ENCODE measurements at regions not wholly inside any gene's neighbourhood (a gene's known extent, or its start where the extent isn't known, plus 50 kb on each side); places are given as distances from the start of the nearest gene placed in this dataset.

DNA sequence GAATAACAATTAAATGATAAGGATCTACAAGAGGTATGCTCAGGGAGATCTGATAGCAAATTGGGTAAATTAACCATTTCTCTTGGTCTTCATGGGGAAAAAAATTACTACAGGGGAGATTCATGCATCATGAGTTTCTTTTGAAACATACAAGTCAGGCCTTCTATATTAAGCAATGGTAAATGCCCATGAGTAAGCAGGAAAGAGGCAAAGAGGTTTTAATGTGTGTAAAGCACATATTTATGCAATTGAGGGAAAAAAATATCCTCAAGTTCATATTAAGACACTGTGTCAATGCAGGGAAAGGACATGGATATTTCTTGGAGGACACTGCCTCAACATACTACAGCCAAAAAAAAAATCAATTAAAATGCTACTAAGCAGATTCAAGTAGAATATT lies 73.4 kb upstream of the NR4A3 start:
- TF ChIP-seq, protein P1, sequence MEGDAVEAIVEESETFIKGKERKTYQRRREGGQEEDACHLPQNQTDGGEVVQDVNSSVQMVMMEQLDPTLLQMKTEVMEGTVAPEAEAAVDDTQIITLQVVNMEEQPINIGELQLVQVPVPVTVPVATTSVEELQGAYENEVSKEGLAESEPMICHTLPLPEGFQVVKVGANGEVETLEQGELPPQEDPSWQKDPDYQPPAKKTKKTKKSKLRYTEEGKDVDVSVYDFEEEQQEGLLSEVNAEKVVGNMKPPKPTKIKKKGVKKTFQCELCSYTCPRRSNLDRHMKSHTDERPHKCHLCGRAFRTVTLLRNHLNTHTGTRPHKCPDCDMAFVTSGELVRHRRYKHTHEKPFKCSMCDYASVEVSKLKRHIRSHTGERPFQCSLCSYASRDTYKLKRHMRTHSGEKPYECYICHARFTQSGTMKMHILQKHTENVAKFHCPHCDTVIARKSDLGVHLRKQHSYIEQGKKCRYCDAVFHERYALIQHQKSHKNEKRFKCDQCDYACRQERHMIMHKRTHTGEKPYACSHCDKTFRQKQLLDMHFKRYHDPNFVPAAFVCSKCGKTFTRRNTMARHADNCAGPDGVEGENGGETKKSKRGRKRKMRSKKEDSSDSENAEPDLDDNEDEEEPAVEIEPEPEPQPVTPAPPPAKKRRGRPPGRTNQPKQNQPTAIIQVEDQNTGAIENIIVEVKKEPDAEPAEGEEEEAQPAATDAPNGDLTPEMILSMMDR (IDR thresholded peaks at IDR 0.05), result no peak
- TF ChIP-seq POLR2A (IDR thresholded peaks at IDR 0.05), result no peak
